Activated CD4-positive, alpha-beta T cell treated with anti-CD3 and anti-CD28 coated beads, Interleukin-10, Interleukin-2, amounts not matched to agents 100 ng/mL and 50 ng/mL, durations not matched to agents 16 hours and 8 hours (primary cell): ENCODE measurements at regions not wholly inside any gene's neighbourhood (a gene's known extent, or its start where the extent isn't known, plus 50 kb on each side); places are given as distances from the start of the nearest gene placed in this dataset.
"Not testable (repeated sequence)": the region's sequence is repeated elsewhere in the genome, so short reads cannot be mapped to it uniquely, and the experiment has no call there.

ENCODE experiments used
- DNase-seq: peaks from one replicate; pipeline ENCODE4 v3.0.0-alpha.2; 2020

DNA sequence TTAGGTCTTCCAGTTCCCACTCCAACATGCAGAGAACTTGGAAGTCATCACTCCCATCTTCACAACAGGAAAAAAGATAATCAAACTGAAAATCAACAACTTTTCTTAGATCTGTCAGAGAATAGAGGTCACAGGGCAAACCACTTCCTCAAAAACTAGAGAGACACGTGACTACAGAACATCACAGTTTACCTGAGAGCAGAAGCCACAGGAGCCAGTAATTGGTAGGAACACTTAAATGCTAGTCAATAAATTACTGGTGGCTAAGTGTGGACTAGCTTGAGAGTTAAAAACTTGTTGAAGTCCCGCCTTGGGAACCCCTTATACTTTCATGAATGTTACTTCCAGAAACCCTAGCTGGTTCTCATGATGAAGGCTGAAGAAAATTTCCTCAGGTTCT lies 81.1 kb downstream of the THSD1 start:
- DNase-seq: not testable (repeated sequence)

- no peak for DNase-seq
Observed at GRCh38 chr13:52319876-52320275, 86.1 kb downstream of the THSD1 start.

DNA sequence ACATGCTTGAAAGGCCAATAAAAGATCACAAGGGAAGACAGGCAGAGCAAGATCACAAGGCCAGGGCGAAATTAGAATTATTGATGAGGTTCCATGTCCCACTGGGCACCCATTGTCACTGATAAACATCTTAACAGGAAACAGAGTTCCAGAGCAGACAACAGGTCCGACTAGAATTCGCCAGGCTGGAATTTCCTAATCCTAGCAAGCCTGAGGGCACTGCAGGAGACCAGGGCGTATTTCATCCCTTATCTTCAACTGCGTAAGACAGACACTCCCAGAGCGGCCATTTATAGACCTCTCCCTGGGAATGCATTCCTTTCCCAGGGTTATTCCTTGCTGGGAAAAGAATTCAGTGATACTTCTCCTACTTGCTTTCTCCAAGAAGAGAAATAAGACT lies 96.1 kb downstream of the THSD1 start:
- DNase-seq: not testable (repeated sequence)

GRCh38 chr13:52306336-52306735 lies 99.6 kb downstream of the THSD1 start:
- DNase-seq: not testable (repeated sequence)

- DNase-seq: not testable (repeated sequence)
Observed at GRCh38 chr13:52303098-52303497, 102.9 kb downstream of the THSD1 start.

- DNase-seq: not testable (repeated sequence)
Observed at GRCh38 chr13:52302688-52303087, 103.3 kb downstream of the THSD1 start.

- DNase-seq: not testable (repeated sequence)
Observed at GRCh38 chr13:52301810-52302400, 104.1 kb downstream of the THSD1 start.

GRCh38 chr13:52298079-52298661 lies 107.8 kb downstream of the THSD1 start:
- DNase-seq: not testable (repeated sequence)

DNA sequence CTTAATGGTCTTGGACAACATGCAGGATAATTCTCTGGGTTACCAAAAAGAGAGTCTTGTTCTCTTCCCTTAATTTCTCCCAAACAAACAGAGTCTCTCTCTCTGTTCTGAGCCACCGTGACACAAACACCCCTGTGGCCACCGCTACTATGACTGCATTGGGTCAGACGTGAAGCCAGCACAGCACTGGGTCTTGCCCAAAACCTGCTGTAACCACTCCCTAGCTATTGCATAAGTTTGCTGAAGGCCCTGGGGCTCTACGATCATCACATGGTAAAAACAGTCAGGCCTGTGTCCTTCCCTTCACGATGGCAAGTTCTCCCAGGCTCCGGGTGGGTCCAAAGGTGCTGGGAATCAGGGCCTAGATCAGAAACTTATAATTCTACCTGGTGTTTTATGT lies 117.1 kb downstream of the THSD1 start:
- DNase-seq: not testable (repeated sequence)

GRCh38 chr13:52281387-52281786 lies 122.0 kb upstream of the NEK3 start:
- not testable (repeated sequence) for DNase-seq

- not testable (repeated sequence) for DNase-seq
Observed at GRCh38 chr13:52279408-52279807, 120.0 kb upstream of the NEK3 start.

GRCh38 chr13:52254299-52254698 lies 94.9 kb upstream of the NEK3 start:
- DNase-seq: not testable (repeated sequence)

DNA sequence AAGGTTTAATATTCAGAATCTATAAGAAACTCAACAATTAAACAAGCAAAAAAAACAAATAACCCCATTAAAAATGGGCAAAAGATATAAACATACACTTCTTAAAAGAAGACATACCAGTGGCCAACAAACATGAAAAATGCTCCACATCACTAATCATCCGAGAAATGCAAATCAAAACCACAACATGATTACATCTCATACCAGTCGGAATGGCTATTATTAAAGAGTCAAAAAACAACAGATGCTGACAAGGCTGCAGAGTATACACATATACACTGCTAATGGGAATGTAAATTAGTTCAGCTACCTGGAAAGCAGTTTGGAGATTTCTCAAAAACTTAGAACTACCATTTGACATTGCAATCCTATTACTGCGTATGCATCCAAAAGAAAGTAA lies 81.4 kb upstream of the NEK3 start:
- not testable (repeated sequence) for DNase-seq

DNA sequence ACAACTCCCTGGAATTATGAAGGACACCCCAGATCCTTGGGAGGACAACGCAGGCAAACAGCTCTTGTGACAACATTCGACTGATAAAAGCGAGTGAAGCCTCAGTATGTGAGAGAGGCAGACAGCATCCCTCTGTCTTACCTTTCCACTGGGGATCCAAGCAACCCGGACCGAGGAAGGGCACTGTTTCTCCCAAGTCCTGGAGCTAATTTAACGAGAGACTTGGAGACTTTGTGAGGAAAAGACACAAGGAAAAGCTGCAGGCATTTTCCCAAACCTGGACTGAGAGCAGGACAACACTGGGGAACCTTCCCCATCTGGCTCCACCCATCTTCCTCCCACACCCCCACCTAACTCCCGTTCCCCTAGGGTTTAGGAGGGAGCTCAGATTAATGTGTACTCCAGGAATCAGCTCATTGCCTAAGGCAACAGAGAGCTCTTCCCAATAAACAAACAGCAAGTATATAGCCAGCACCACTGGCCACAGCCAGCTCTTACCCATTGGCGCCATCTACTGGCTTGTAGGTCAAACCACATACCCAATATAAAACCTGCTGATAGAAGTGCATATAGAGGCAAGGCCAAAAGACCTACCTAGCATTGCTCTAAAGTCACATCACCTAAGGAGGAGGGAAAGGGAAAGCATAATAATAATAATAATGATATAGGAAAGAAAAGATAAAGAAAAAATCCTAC lies 76.7 kb upstream of the NEK3 start:
- peak; percentile 75 for DNase-seq

DNA sequence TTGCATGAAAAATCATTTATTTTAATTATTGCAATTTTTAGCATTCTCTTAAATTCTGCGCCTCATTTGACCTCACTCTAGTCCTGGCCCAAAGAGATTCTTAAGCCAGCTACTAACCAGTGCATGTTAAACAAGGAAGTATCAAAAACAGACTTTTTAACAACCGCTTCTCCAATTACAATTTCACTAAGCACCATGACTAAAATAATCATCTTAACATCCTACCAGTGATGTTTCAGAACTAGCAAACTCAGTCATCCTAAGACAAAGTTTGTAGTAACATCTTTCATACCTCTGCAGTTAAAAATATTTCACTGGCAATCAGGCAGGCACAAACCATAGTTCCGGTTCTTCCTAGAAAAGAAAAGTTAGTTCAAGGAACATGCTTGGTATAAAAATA lies 75.5 kb upstream of the NEK3 start:
- not testable (repeated sequence) for DNase-seq

- not testable (repeated sequence) for DNase-seq
Observed at GRCh38 chr13:52223063-52223462, 63.7 kb upstream of the NEK3 start.

GRCh38 chr13:52213920-52214319 lies 54.5 kb upstream of the NEK3 start:
- DNase-seq: not testable (repeated sequence)

DNA sequence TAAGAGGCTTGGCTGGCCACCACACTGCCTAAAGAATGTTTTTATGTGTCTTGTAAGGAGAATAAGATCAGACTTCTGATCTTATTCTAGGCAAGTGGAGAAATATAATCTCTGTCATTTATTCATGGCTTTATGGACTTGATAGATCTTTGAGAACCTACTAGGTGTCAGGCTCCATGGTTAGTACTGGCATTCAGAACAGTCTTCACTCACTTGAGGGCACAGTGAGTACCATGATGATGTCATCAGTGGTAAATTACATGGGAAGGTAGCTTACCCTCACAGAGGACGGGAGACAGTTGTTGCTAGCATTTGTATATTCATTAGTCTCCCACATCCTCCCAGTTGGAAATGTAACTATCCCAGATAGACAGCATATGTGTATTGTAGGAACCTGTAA lies 53.5 kb upstream of the NEK3 start:
- DNase-seq: not testable (repeated sequence)

DNA sequence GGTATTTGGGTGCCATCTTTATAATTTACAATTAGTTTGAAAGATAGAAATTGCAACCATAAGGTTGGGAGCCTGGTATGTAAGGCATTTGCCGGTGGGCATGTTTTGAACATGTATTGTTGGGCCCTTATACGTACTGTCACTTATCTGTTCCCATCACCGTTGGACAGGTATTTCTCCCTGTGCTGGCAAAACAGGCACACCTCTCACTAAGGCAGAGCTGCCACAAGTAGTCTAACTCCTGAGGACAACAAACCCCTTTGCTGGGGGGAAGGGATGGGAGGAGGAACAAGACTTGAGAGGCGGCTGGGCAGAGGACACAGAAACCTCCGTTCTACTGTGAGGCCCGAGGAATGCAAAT lies 52.0 kb upstream of the NEK3 start:
- DNase-seq: not testable (repeated sequence)

DNA sequence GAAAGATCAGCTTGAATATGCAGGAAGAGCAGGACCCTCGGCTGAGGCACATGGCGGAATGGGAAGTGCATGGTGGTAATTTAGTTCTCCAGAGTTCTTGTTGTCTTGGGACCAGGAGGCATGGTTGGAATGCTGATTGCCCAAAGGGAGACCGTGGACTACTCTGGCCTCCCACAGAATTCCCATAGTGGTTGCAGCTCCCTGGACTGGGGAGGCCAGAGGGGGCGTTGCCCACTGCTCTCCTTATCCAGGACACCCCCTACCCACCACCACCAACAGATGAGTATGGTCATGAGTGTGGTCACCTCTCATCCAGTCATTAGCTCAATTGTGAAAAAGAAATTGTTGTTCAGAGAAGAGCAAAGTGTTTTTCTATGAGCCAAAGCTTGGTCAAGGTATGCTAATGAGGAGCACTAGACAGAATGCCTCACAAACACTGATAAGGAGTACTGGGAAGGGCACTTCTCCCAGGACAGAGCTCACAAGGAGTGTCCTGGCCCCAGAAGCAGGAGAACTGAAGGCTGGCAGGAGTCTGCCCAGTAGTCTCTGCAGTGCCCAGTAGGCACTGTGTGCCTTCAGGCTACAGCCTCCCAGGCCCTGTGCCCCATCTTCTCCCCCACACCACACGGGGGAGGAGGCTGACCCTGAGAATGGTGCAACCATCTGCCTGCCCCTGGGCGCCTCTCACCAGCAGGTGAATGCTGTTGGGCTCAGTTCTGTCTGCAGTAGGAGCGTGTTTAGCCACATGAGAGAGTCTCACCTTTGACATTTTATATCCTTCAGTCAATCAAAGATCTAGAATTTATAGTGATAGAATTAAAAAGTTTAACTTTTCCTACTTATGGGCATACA lies 51.4 kb upstream of the NEK3 start:
- DNase-seq: not testable (repeated sequence)
